ENCODE measurements at regions not wholly inside any gene's neighbourhood (a gene's known extent, or its start where the extent isn't known, plus 50 kb on each side); places are given as distances from the start of the nearest gene placed in this dataset.

- H3K27ac ChIP-seq (ENCODE audit: insufficient read depth, low read depth, low read length) = no peak overlapping the region
- peak overlapping the region; percentile 24 for H3K9ac ChIP-seq (replicated peaks; ENCODE audit: extremely low read depth, insufficient read depth, low read length)
- no peaks in the 10 kb centered on the region for H3K27me3 ChIP-seq (ENCODE audit: control insufficient read depth in 2 of 2, insufficient read depth in 2 of 2, low read length in 2 of 2)
- CTCF ChIA-PET = interaction anchor here (0.6 to 2.3 kb wide), 3 partner anchors 34 to 103 kb away, joined by 3 to 11 read pairs (median 4); no protein-coding TSS in a partner anchor
- POLR2A ChIA-PET = no interaction called here
- H3K9me1 ChIP-seq (replicated peaks; ENCODE audit: control insufficient read depth, extremely low read depth, insufficient read depth, low read length) = no peaks in the 10 kb centered on the region
- peak; percentile 75 for FAIRE-seq
- peak overlapping the region; percentile 23 for H2AFZ ChIP-seq (ENCODE audit: low read depth, low read length)
- DNase-seq (ENCODE audit: low read depth, low spot score) = peak; percentile 94
- no peak overlapping the region for H3K4me2 ChIP-seq (ENCODE audit: insufficient read depth, low read length)
- H3K9me3 ChIP-seq (replicated peaks; ENCODE audit: control insufficient read depth, insufficient read depth, low read length) = no peaks in the 10 kb centered on the region
- no peaks in the 10 kb centered on the region for H3K36me3 ChIP-seq (ENCODE audit: control insufficient read depth in 2 of 2, extremely low read depth in 1 of 2, insufficient read depth in 2 of 2, low read length in 2 of 2)
- no peaks in the 10 kb centered on the region for H3K79me2 ChIP-seq (ENCODE audit: control insufficient read depth, insufficient read depth, low read length)
- no TSS peak for BruUV-seq (replicated peaks)
- intact Hi-C loops (cut with micrococcal nuclease) (loop anchor here (2.0 kb wide), 2 partner anchors 79 to 193 kb away; no protein-coding TSS in a partner anchor), dilution Hi-C loops (cut with MboI; ENCODE audit: extremely low pct_ligation_motif_present, low sequenced_read_pairs) (no loop called here)
- H3K4me3 ChIP-seq (replicated peaks in 1 of 3; ENCODE audit: insufficient read depth in 1 of 3, low read depth in 1 of 3, low read length in 3 of 3) = no peak overlapping the region
- no peaks in the 10 kb centered on the region for H4K20me1 ChIP-seq (replicated peaks; ENCODE audit: control insufficient read depth, extremely low read depth, insufficient read depth, low read length)
- TF ChIP-seq, protein P1, sequence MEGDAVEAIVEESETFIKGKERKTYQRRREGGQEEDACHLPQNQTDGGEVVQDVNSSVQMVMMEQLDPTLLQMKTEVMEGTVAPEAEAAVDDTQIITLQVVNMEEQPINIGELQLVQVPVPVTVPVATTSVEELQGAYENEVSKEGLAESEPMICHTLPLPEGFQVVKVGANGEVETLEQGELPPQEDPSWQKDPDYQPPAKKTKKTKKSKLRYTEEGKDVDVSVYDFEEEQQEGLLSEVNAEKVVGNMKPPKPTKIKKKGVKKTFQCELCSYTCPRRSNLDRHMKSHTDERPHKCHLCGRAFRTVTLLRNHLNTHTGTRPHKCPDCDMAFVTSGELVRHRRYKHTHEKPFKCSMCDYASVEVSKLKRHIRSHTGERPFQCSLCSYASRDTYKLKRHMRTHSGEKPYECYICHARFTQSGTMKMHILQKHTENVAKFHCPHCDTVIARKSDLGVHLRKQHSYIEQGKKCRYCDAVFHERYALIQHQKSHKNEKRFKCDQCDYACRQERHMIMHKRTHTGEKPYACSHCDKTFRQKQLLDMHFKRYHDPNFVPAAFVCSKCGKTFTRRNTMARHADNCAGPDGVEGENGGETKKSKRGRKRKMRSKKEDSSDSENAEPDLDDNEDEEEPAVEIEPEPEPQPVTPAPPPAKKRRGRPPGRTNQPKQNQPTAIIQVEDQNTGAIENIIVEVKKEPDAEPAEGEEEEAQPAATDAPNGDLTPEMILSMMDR (IDR thresholded peaks at IDR 0.05; ENCODE audit: extremely low read depth in 1 of 2, insufficient read depth in 1 of 2, low read depth in 1 of 2, low read length in 2 of 2) = peak in 1 of 2 donors; percentile 39
- TF ChIP-seq MAX (IDR thresholded peaks at IDR 0.05; ENCODE audit: insufficient read depth, insufficient read length) (peak; percentile 44), POLR2A (IDR thresholded peaks at IDR 0.05; ENCODE audit: low read depth, low read length) (no peak), EZH2 (IDR thresholded peaks at IDR 0.05; ENCODE audit: borderline replicate concordance, low read depth, low read length, severe bottlenecking) (no peak), GATA2 (IDR thresholded peaks at IDR 0.05; ENCODE audit: insufficient read depth, insufficient read length, low read depth, low read length) (no peak), FOS (IDR thresholded peaks at IDR 0.05; ENCODE audit: borderline replicate concordance, insufficient read depth, low read length) (no peak)
- no peaks in the 10 kb centered on the region for H3K4me1 ChIP-seq (ENCODE audit: control insufficient read depth, extremely low read depth, insufficient read depth, low read length)
Observed at GRCh38 chr11:126115816-126116331, 53.2 kb upstream of the CDON start.
